ENCODE measurements at regions not wholly inside any gene's neighbourhood (a gene's known extent, or its start where the extent isn't known, plus 50 kb on each side); places are given as distances from the start of the nearest gene placed in this dataset.
"Not testable (repeated sequence)": the region's sequence is repeated elsewhere in the genome, so short reads cannot be mapped to it uniquely, and the experiment has no call there.

GRCh38 chr3:197373096-197373495, 74.7 kb upstream of the DLG1 start:
- no peak for DNase-seq (ENCODE audit: extremely low read depth in 1 of 2, low read depth in 1 of 2)

GRCh38 chr3:197372047-197372661, 73.7 kb upstream of the DLG1 start:
- DNase-seq (ENCODE audit: extremely low read depth in 1 of 2, low read depth in 1 of 2): no peak

GRCh38 chr3:197371591-197372046, 73.2 kb upstream of the DLG1 start:
- no peak for DNase-seq (ENCODE audit: extremely low read depth in 1 of 2, low read depth in 1 of 2)

- DNase-seq (ENCODE audit: extremely low read depth in 1 of 2, low read depth in 1 of 2): no peak
Observed at GRCh38 chr3:197369545-197369944, 71.1 kb upstream of the DLG1 start.

- DNase-seq (ENCODE audit: extremely low read depth in 1 of 2, low read depth in 1 of 2): no peak
Observed at GRCh38 chr3:197368821-197369220, 70.4 kb upstream of the DLG1 start.

- DNase-seq (ENCODE audit: extremely low read depth in 1 of 2, low read depth in 1 of 2): no peak
Observed at GRCh38 chr3:197368330-197368729, 69.9 kb upstream of the DLG1 start.

- DNase-seq (ENCODE audit: extremely low read depth in 1 of 2, low read depth in 1 of 2): no peak
Observed at GRCh38 chr3:197367081-197367780, 68.8 kb upstream of the DLG1 start.

- DNase-seq (ENCODE audit: extremely low read depth in 1 of 2, low read depth in 1 of 2): no peak
Observed at GRCh38 chr3:197366301-197367044, 68.1 kb upstream of the DLG1 start.

GRCh38 chr3:197365586-197365985, 67.2 kb upstream of the DLG1 start:
- no peak for DNase-seq (ENCODE audit: extremely low read depth in 1 of 2, low read depth in 1 of 2)

- no peak for DNase-seq (ENCODE audit: extremely low read depth in 1 of 2, low read depth in 1 of 2)
Observed at GRCh38 chr3:197364410-197365071, 66.1 kb upstream of the DLG1 start.

GRCh38 chr3:197363553-197364409, 65.4 kb upstream of the DLG1 start:
- DNase-seq (ENCODE audit: extremely low read depth in 1 of 2, low read depth in 1 of 2): no peak

GRCh38 chr3:197362081-197362480, 63.7 kb upstream of the DLG1 start:
- DNase-seq (ENCODE audit: extremely low read depth in 1 of 2, low read depth in 1 of 2): no peak

GRCh38 chr3:197360095-197360494, 61.7 kb upstream of the DLG1 start:
- not testable (repeated sequence) for DNase-seq (ENCODE audit: extremely low read depth in 1 of 2, low read depth in 1 of 2)

- not testable (repeated sequence) for DNase-seq (ENCODE audit: extremely low read depth in 1 of 2, low read depth in 1 of 2)
Observed at GRCh38 chr3:197359476-197359875, 61.1 kb upstream of the DLG1 start.

GRCh38 chr3:197356741-197357140, 58.3 kb upstream of the DLG1 start:
- DNase-seq (ENCODE audit: extremely low read depth in 1 of 2, low read depth in 1 of 2): no peak

- no peak for DNase-seq (ENCODE audit: extremely low read depth in 1 of 2, low read depth in 1 of 2)
Observed at GRCh38 chr3:197356275-197356674, 57.9 kb upstream of the DLG1 start.

- DNase-seq (ENCODE audit: extremely low read depth in 1 of 2, low read depth in 1 of 2): no peak
Observed at GRCh38 chr3:197355713-197356112, 57.3 kb upstream of the DLG1 start.

GRCh38 chr3:197354568-197355001, 56.2 kb upstream of the DLG1 start:
- DNase-seq (ENCODE audit: extremely low read depth in 1 of 2, low read depth in 1 of 2): no peak

- no peak for DNase-seq (ENCODE audit: extremely low read depth in 1 of 2, low read depth in 1 of 2)
Observed at GRCh38 chr3:197353867-197354567, 55.6 kb upstream of the DLG1 start.
